PC-3 (cell line): ENCODE measurements at regions not wholly inside any gene's neighbourhood (a gene's known extent, or its start where the extent isn't known, plus 50 kb on each side); places are given as distances from the start of the nearest gene placed in this dataset.
"Not testable (repeated sequence)": the region's sequence is repeated elsewhere in the genome, so short reads cannot be mapped to it uniquely, and the experiment has no call there.

Source experiments
- ATAC-seq: fragments of 200-7000 bp; cut with Tn5 transposase; 2 replicates; pipeline ENCODE4 v1.9.1; 2020; ENCODE audit warnings: mild to moderate bottlenecking, moderate library complexity
- BruUV-seq: library from RNA; stranded (reverse); fragments of 400-500 nt; replicated peaks from 2 replicates; lab custom pipeline; 2021; lab: Mats Ljungman, UMichigan
- CTCF ChIA-PET: fragments of 300-600 bp; sonication (Branson Sonifier 250); formaldehyde crosslinking; loops from one replicate; lab custom pipeline; 2022; ENCODE audit warnings: antibody characterized with exemption; lab: Charles Lee
- POLR2A ChIA-PET: fragments of 300-600 bp; sonication (Branson Sonifier 250); formaldehyde crosslinking; loops from one replicate; lab custom pipeline; 2022; ENCODE audit warnings: antibody characterized with exemption; ENCODE audit not compliant: unreplicated experiment; lab: Charles Lee
- DNase-seq: peaks from one replicate; pipeline ENCODE4 v3.0.0-alpha.2; 2015
- H2AFZ ChIP-seq: fragments of 300-600 bp; sonication (generic); 2 replicates; pipeline ENCODE4 v1.6.0; 2016; ENCODE audit warnings: antibody characterized with exemption, low read length
- H3F3A ChIP-seq: fragments of 300-600 bp; sonication (generic); one replicate; pipeline ENCODE4 v1.6.0; 2017; ENCODE audit warnings: antibody characterized with exemption, low read length, control low read depth, mild to moderate bottlenecking; ENCODE audit not compliant: unreplicated experiment
- H3K27ac ChIP-seq: fragments of 300-600 bp; sonication (generic); 2 replicates; pipeline ENCODE4 v1.5.1; 2016; ENCODE audit warnings: mild to moderate bottlenecking, low read length
- H3K27me3 ChIP-seq: fragments of 300-600 bp; sonication (generic); 2 replicates; pipeline ENCODE4 v1.6.1; 2016; ENCODE audit warnings: low read length, mixed read lengths
- H3K36me3 ChIP-seq: fragments of 300-600 bp; sonication (generic); 2 replicates; pipeline ENCODE4 v1.6.1; 2016; ENCODE audit warnings: low read depth, mixed run types, low read length, mixed read lengths
- H3K4me1 ChIP-seq: fragments of 300-600 bp; sonication (generic); 2 replicates; pipeline ENCODE4 v1.5.1; 2016; ENCODE audit warnings: low read length; ENCODE audit not compliant: insufficient read depth
- H3K4me2 ChIP-seq: fragments of 300-600 bp; sonication (generic); 2 replicates; pipeline ENCODE4 v1.6.0; 2016; ENCODE audit warnings: low read length
- H3K4me3 ChIP-seq: fragments of 300-600 bp; sonication (generic); 2 replicates; pipeline ENCODE4 v1.5.1; 2016; ENCODE audit warnings: mild to moderate bottlenecking, low read length, mixed read lengths
- H3K79me2 ChIP-seq: fragments of 300-600 bp; sonication (generic); 2 replicates; pipeline ENCODE4 v1.6.1; 2017; ENCODE audit warnings: low read length, mixed read lengths
- H3K9ac ChIP-seq: fragments of 300-600 bp; sonication (generic); 2 replicates; pipeline ENCODE4 v1.6.0; 2016; ENCODE audit warnings: mild to moderate bottlenecking, low read length
- H3K9me2 ChIP-seq: fragments of 300-600 bp; sonication (generic); replicated peaks from 2 replicates; pipeline ENCODE4 v1.6.1; 2016; ENCODE audit warnings: mixed run types, low read length, mixed read lengths
- H3K9me3 ChIP-seq: fragments of 300-600 bp; sonication (generic); 2 replicates; pipeline ENCODE4 v1.6.1; 2016; ENCODE audit warnings: low read length, mixed read lengths
- H4K20me1 ChIP-seq: fragments of 300-600 bp; sonication (generic); 2 replicates; pipeline ENCODE4 v1.6.1; 2016; ENCODE audit warnings: low read length, mixed read lengths
- CTCF ChIP-seq: fragments of 300-600 bp; sonication (generic); conservative IDR thresholded peaks from 2 replicates; pipeline ENCODE4 v1.5.1; 2017; ENCODE audit warnings: antibody characterized with exemption, low read depth, mild to moderate bottlenecking, low read length
- EZH2 ChIP-seq: fragments of 300-600 bp; sonication (generic); IDR thresholded peaks from one replicate; pipeline ENCODE4 v1.6.1; 2017; ENCODE audit warnings: antibody characterized with exemption, mild to moderate bottlenecking, low read length; ENCODE audit not compliant: unreplicated experiment
- EZH2phosphoT487 ChIP-seq: fragments of 300-600 bp; sonication (generic); IDR thresholded peaks from 2 replicates; pipeline ENCODE4 v1.6.1; 2018; ENCODE audit warnings: mild to moderate bottlenecking, antibody characterized with exemption, low read length, borderline replicate concordance
- intact Hi-C: fragments of 100-400 bp; cut with micrococcal nuclease; formaldehyde crosslinking; loops from 2 replicates; pipeline ENCODE4 v1.9.0; 2023

DNA sequence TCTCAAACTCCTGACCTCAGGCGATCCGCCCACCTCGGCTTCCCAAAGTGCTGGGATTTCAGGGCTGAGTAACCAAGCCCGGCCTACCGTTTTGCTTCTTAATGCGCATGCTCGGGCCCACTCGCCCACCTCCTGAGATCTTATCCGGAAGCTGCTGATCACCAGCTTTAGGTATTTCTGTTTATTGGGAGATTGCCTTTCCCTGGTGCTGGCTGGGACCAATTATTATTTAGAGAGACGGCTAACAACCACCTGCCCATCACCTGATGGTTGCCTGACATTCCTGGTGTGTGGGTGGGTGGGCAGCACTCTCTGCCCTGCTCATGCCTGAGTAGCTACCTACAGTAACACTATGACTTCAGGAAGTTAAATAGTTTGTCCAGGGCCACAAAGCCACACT lies 56.3 kb upstream of the ZNF532 start:
- no TSS peak for BruUV-seq
- no peak for ATAC-seq
- CTCF ChIA-PET = no interaction called here

GRCh38 chr18:58811859-58812258 lies 52.8 kb upstream of the ZNF532 start:
- ATAC-seq, H3K27me3 ChIP-seq, DNase-seq, H3K4me3 ChIP-seq, POLR2A ChIA-PET, H3K79me2 ChIP-seq, H3K4me1 ChIP-seq, CTCF ChIA-PET, H3K9me3 ChIP-seq, H3K9me2 ChIP-seq, H3F3A ChIP-seq, H3K9ac ChIP-seq, H3K36me3 ChIP-seq, H2AFZ ChIP-seq, H4K20me1 ChIP-seq, intact Hi-C loops, H3K4me2 ChIP-seq, H3K27ac ChIP-seq, BruUV-seq: not testable (repeated sequence)

More for the DNA sequence above, 56.3 kb upstream of the ZNF532 start:
- no peaks in the 10 kb centered on the region for H3F3A ChIP-seq
- no peaks in the 10 kb centered on the region for H3K36me3 ChIP-seq
- no peak for DNase-seq
- H4K20me1 ChIP-seq = no peaks in the 10 kb centered on the region
- intact Hi-C loops = no loop called here
- 0 out of 2 replicates have a peak, but pooled peaks cover 5% of the 10 kb centered on the region for H3K4me1 ChIP-seq
- H3K4me3 ChIP-seq = no peak overlapping the region
- H3K4me2 ChIP-seq = no peak overlapping the region
- POLR2A ChIA-PET = no interaction called here
- H3K9me3 ChIP-seq = no peaks in the 10 kb centered on the region
- TF ChIP-seq EZH2 (no peak), CTCF (no peak), EZH2phosphoT487 (no peak)
- H3K9ac ChIP-seq = no peak overlapping the region
- no peak overlapping the region for H3K27ac ChIP-seq
- H3K27me3 ChIP-seq = no peaks in the 10 kb centered on the region
- H2AFZ ChIP-seq = no peak overlapping the region
- no peaks in the 10 kb centered on the region for H3K9me2 ChIP-seq
- H3K79me2 ChIP-seq = no peaks in the 10 kb centered on the region

GRCh38 chr18:58813105-58813504 lies 51.6 kb upstream of the ZNF532 start:
- Histone ChIP-seq H3K27ac (no peak overlapping the region), H3K4me3 (no peak overlapping the region), H4K20me1 (no peaks in the 10 kb centered on the region), H3K9ac (no peak overlapping the region), H3K4me2 (no peak overlapping the region), H3K4me1 (peaks cover 5% of the 10 kb centered on the region; the same call in 1 of the 2 replicates), H3K36me3 (no peaks in the 10 kb centered on the region), H2AFZ (no peak overlapping the region), H3K79me2 (no peaks in the 10 kb centered on the region), H3K9me3 (no peaks in the 10 kb centered on the region), H3K9me2 (no peaks in the 10 kb centered on the region), H3K27me3 (no peaks in the 10 kb centered on the region), H3F3A (no peaks in the 10 kb centered on the region)
- CTCF ChIA-PET = no interaction called here
- DNase-seq (no peak), ATAC-seq (no peak)
- intact Hi-C loops = no loop called here
- TF ChIP-seq CTCF (no peak), EZH2phosphoT487 (no peak), EZH2 (no peak)
- no TSS peak for BruUV-seq
- POLR2A ChIA-PET = no interaction called here
